HG03039 (cell line): ENCODE measurements at regions not wholly inside any gene's neighbourhood (a gene's known extent, or its start where the extent isn't known, plus 50 kb on each side); places are given as distances from the start of the nearest gene placed in this dataset.
"Not testable (repeated sequence)": the region's sequence is repeated elsewhere in the genome, so short reads cannot be mapped to it uniquely, and the experiment has no call there.

Experiments
- ATAC-seq: cut with Tn5 transposase; IDR thresholded peaks from one replicate; pipeline ENCODE4 v1.9.1; 2021; ENCODE audit warnings: mild to moderate bottlenecking, moderate library complexity; ENCODE audit not compliant: unreplicated experiment

GRCh38 chr5:106094204-106094607, 1576.5 kb downstream of the EFNA5 start:
- ATAC-seq = no peak

GRCh38 chr5:106093134-106093533, 1577.6 kb downstream of the EFNA5 start:
- ATAC-seq = no peak

GRCh38 chr5:106092455-106092854, 1578.3 kb downstream of the EFNA5 start:
- no peak for ATAC-seq

GRCh38 chr5:106089073-106089472, 1581.7 kb downstream of the EFNA5 start:
- ATAC-seq = no peak

- ATAC-seq = no peak
Measured at GRCh38 chr5:106088462-106088861, 1582.3 kb downstream of the EFNA5 start.

GRCh38 chr5:106086352-106086751, 1584.4 kb downstream of the EFNA5 start:
- no peak for ATAC-seq

- no peak for ATAC-seq
Measured at GRCh38 chr5:106085556-106085955, 1585.2 kb downstream of the EFNA5 start.

- no peak for ATAC-seq
Measured at GRCh38 chr5:106085136-106085535, 1585.6 kb downstream of the EFNA5 start.

- no peak for ATAC-seq
Measured at GRCh38 chr5:106080535-106080934, 1590.2 kb downstream of the EFNA5 start.

- ATAC-seq = no peak
Measured at GRCh38 chr5:106076655-106077054, 1594.1 kb downstream of the EFNA5 start.

GRCh38 chr5:106072208-106072607, 1598.5 kb downstream of the EFNA5 start:
- no peak for ATAC-seq

- no peak for ATAC-seq
Measured at GRCh38 chr5:106047341-106047740, 1623.4 kb downstream of the EFNA5 start.

- ATAC-seq = not testable (repeated sequence)
Measured at GRCh38 chr5:106032069-106032468, 1638.7 kb downstream of the EFNA5 start.

- no peak for ATAC-seq
Measured at GRCh38 chr5:106028314-106028713, 1642.4 kb downstream of the EFNA5 start.

GRCh38 chr5:106020894-106021293, 1649.8 kb downstream of the EFNA5 start:
- no peak for ATAC-seq

GRCh38 chr5:106019261-106019660, 1651.5 kb downstream of the EFNA5 start:
- ATAC-seq = no peak

- ATAC-seq = no peak
Measured at GRCh38 chr5:106017243-106017857, 1653.4 kb downstream of the EFNA5 start.

- no peak for ATAC-seq
Measured at GRCh38 chr5:106014262-106014661, 1656.5 kb downstream of the EFNA5 start.

- no peak for ATAC-seq
Measured at GRCh38 chr5:106006242-106006641, 1664.5 kb downstream of the EFNA5 start.

GRCh38 chr5:105998991-105999390, 1671.7 kb downstream of the EFNA5 start:
- not testable (repeated sequence) for ATAC-seq

- no peak for ATAC-seq
Measured at GRCh38 chr5:105993027-105993426, 1677.7 kb downstream of the EFNA5 start.

GRCh38 chr5:105982526-105982925, 1688.2 kb downstream of the EFNA5 start:
- no peak for ATAC-seq

GRCh38 chr5:105978011-105978410, 1692.7 kb downstream of the EFNA5 start:
- no peak for ATAC-seq
